HTR-8/SVneo (cell line): ENCODE measurements at regions not wholly inside any gene's neighbourhood (a gene's known extent, or its start where the extent isn't known, plus 50 kb on each side); places are given as distances from the start of the nearest gene placed in this dataset.
"Not testable (repeated sequence)": the region's sequence is repeated elsewhere in the genome, so short reads cannot be mapped to it uniquely, and the experiment has no call there.

ENCODE experiments used
- DNase-seq: peaks from one replicate; pipeline ENCODE4 v3.0.0; 2011; ENCODE audit warnings: low spot score, mixed read lengths; ENCODE audit not compliant: insufficient read length
- FAIRE-seq: peaks from 2 replicates; lab custom pipeline; 2011; peaks lifted over from hg19 to GRCh38; lab: Jason Lieb, UNC

GRCh38 chr6:11391934-11392777 lies 145.4 kb upstream of the TMEM170B start:
- FAIRE-seq = no peak

DNA sequence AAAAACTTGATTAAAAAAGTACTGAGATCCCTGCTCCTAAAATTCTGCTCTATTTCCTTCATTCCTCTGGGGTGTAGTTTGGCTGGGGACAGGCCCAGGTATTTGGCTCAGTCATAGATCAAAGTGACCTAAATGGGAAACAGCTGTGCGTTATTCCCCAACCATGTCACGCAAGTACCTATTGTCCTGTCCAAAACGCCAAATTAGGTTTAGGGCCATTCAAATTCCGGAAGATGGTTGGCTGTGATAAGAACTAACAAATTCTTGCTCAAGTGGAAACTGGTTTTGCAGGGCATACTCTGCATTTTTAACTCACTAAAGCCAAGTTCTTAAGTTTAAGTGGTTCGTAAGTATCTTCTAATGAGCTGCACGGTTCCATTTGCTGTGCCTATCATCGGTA lies 147.6 kb upstream of the TMEM170B start:
- FAIRE-seq = no peak
- no peak for DNase-seq

More at GRCh38 chr6:11391934-11392777, 145.4 kb upstream of the TMEM170B start:
- no peak for DNase-seq

DNA sequence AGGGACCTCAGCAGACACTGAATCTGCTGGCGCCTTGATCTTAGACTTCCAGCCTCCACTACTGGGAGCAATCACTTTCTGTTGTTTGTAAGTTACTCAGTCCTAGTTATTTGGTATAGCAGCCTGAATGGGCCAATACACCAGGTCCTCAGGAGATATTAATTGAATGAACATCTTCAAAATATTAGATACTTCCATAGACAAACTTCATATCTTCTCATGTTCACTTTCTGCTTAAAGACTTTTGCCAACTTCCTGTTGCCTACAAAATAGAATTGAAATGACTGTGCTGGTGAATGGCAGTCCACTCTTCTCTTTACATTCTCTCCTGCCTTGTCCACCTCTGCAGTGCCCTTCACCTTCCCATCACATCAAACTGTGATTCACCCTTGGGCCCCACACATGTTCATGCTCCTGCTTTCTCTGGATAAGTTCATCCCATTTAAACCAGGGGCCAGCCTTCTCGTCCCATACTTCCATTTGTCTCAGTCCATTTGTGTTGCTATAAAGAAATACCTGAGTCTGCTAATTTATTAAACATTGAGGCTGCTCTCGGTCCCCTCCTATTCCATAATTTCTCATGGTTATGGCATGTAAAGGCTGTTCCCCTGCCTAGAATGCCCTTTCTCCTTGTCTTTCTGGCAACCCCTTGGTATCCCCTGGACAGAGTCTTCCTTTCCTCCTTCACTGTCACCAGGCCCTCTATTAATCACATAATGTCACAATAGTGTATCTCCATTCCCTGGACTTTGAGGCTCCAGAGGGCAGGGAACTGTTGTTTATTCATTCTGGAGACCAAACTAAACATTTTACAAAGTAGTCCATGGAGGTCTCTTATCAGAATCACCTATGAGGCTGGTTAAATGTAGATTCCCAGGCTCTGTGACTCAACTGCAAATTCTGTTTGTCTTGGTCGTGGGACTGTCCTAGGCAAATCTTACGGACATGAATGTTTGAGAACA lies 148.3 kb upstream of the TMEM170B start:
- no peak for DNase-seq
- no peak for FAIRE-seq

DNA sequence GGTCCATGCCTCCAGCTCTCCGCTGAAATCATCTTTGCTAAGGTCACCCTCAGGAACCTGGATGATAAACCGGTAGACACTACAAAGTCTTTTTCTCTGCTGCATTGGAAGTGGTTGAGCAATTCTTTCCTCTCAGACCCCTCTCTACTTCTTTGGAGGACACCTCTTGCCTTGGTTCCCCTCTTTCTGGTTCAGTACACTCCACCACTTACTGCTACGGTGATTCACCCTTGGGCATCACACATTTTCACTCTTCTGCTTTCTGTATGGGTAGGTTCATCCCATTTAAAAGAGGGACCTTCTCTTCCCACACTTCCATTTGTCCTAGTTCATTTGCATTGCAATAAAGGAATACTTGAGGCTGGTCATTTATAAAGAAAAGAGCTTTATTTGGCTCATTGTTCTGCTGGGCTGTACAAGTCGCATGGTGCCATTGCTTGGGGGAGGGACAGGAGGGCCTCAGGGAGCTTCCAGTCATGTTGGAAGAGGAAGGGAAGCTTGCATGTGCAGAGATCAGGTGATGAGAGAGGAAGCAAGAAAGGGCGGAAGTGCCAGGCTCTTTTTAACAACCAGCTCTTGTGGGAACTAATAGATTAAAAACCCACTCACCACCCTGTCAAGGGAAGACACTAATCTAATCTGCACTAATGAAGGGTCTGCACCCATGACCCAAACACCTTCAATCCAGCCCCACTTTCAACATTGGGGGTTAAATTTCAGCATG lies 149.7 kb upstream of the TMEM170B start:
- no peak for DNase-seq
- no peak for FAIRE-seq

GRCh38 chr6:11386726-11387125 lies 150.8 kb upstream of the TMEM170B start:
- DNase-seq = no peak
- FAIRE-seq = no peak

DNA sequence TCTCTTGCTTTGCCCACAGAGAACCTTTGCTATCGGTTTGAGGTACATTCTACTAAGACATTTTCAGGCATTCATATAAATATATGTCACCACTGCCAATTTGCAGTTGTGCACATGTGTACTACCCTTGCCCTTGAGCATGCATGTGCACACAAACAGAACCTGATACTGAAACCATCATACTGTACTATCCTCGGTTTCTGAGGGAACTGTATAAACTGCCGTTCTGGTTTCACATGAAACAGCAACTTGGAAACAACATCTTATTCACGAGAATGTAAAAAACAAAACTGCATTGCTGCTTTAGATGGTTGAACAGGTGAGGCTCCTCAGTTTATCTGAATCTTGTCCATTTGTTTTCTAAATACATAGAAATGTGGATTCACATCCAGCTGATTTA lies 151.2 kb upstream of the TMEM170B start:
- FAIRE-seq (no peak), DNase-seq (no peak)

- no peak for FAIRE-seq
- DNase-seq = no peak
These were observed 152.3 kb upstream of the NEDD9 start for GRCh38 chr6:11384531-11385309.

GRCh38 chr6:11381801-11382513 lies 149.5 kb upstream of the NEDD9 start:
- no peak for DNase-seq
- no peak for FAIRE-seq

DNA sequence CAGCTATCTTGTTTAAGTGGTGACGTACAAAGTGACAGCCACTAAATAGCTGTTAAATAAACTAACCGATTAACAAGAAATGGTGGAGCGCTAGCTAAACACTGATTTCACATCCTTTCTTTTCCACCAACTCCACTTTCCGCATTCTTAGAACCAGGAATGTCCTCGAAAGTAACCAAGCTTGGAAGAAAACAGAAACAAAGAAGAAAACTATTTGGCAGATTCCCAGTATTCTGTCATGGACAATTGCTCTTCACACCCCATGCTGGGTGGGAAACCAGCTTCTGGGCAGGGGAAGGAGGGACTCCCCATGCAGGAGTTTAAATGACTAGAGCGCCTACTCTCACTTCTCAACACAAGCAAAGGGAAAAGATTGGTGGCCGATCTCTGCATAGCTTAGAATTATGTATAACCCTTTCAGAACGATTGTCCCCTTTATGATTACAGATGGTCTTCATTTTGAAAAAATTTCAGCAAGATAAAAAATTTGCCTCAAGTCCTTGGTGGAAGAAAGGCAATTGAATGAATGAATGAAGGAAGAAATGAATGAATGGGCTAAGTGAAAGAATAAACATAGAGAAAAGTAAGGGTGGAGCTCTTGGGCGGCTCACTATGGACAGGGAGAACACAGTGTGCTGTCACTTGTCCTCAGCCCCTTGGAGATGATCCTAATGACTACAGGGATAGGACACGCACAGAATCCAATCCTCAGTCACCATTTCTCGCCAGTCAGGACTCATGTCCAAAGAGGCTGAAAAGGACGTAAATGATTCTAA lies 148.7 kb upstream of the NEDD9 start:
- DNase-seq (no peak), FAIRE-seq (no peak)

GRCh38 chr6:11380549-11380948 lies 148.1 kb upstream of the NEDD9 start:
- DNase-seq (no peak), FAIRE-seq (no peak)

- FAIRE-seq (no peak), DNase-seq (no peak)
These were observed 147.3 kb upstream of the NEDD9 start for GRCh38 chr6:11379805-11380204.

DNA sequence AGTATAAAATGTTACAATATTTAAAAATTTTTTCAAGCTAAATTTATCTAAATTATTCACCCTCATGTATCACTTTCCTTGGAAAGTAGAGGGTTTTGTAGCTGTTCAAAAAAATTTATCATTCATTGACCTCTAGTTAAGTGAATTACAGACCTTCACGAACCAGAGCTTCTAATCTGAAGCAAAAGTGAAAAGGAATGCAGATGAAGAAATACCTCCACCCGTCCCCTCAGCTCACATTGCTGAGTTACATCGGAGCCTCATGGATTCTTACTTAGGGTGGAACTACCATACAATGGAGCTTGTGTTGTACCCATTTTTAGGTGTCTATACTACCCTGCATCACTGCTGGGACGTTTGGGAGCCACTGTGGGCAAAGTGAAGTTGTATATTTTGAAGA lies 146.2 kb upstream of the NEDD9 start:
- no peak for FAIRE-seq
- no peak for DNase-seq

- no peak for FAIRE-seq
These were observed 141.9 kb upstream of the NEDD9 start for GRCh38 chr6:11374036-11375010.

GRCh38 chr6:11373208-11373607 lies 140.7 kb upstream of the NEDD9 start:
- DNase-seq = no peak
- FAIRE-seq = no peak

More at GRCh38 chr6:11374036-11375010, 141.9 kb upstream of the NEDD9 start:
- no peak for DNase-seq

DNA sequence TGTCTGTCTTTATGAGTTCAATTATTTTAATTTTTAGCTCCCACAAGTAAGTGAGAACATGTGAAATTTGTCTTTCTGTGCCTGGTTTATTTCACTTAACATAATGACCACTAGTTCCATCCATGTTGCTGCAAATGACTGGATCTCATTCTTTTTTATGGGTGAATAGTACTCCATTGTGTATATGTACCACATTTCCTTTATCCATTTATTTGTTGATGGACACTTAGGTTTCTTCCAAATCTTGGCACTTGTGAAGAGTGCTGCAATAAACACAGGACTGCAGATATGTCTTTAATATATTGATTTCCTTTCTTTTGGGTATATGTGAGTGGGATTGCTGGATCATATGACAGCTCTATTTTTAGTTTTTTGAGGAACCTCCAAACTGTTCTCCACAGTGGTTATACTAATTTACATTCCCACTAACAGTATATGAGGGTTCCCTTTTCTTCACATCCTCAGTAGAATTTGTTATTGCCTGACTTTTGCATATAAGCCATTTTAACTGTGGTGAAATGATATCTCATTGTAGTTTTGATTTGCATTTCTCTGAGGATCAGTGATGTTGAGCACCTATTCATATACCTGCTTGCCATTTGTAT lies 139.8 kb upstream of the NEDD9 start:
- FAIRE-seq, DNase-seq: not testable (repeated sequence)

GRCh38 chr6:11370191-11371018 lies 137.9 kb upstream of the NEDD9 start:
- FAIRE-seq = no peak
- DNase-seq = no peak
